Activated T-cell treated with anti-CD3 and anti-CD28 coated beads, Interleukin-2, amount 50 U/mL, for 4 hours (primary cell): ENCODE measurements at regions not wholly inside any gene's neighbourhood (a gene's known extent, or its start where the extent isn't known, plus 50 kb on each side); places are given as distances from the start of the nearest gene placed in this dataset.

Experiments
- ATAC-seq, 2 donors: fragments of 200-7000 bp; cut with Tn5 transposase; one replicate each; pipeline ENCODE4 v1.10.0; 2021
- DNase-seq: peaks from one replicate; pipeline ENCODE4 v3.0.0-alpha.2; 2020
- H3K27me3 Mint-ChIP-seq: one replicate; pipeline ENCODE4 v1.8.0; 2021; ENCODE audit warnings: low read depth, mixed read lengths
- H3K36me3 Mint-ChIP-seq: one replicate; pipeline ENCODE4 v1.8.0; 2022; ENCODE audit warnings: mixed read lengths; ENCODE audit not compliant: insufficient read depth
- H3K4me1 Mint-ChIP-seq: one replicate; pipeline ENCODE4 v1.8.0; 2021; ENCODE audit warnings: low read depth, mixed read lengths
- H3K4me3 Mint-ChIP-seq: one replicate; pipeline ENCODE4 v1.8.0; 2021; ENCODE audit warnings: mild to moderate bottlenecking, moderate library complexity, mixed read lengths
- H3K9me3 Mint-ChIP-seq: one replicate; pipeline ENCODE4 v1.8.0; 2021; ENCODE audit warnings: mixed read lengths

GRCh38 chr18:25813110-25813509 is 277.3 kb downstream of the SS18 start:
- no peak for ATAC-seq
- Mint-ChIP-seq H3K27me3 (no peaks in the 10 kb centered on the region), H3K36me3 (no peaks in the 10 kb centered on the region), H3K9me3 (no peaks in the 10 kb centered on the region), H3K4me1 (peaks cover 11% of the 10 kb centered on the region), H3K4me3 (no peak overlapping the region)
- no peak for DNase-seq

GRCh38 chr18:25810736-25811135 is 279.7 kb downstream of the SS18 start:
- H3K27me3 Mint-ChIP-seq = no peaks in the 10 kb centered on the region
- no peaks in the 10 kb centered on the region for H3K36me3 Mint-ChIP-seq
- ATAC-seq = no peak
- peaks cover 11% of the 10 kb centered on the region for H3K4me1 Mint-ChIP-seq
- no peaks in the 10 kb centered on the region for H3K9me3 Mint-ChIP-seq
- no peak overlapping the region for H3K4me3 Mint-ChIP-seq
- DNase-seq = no peak

DNA sequence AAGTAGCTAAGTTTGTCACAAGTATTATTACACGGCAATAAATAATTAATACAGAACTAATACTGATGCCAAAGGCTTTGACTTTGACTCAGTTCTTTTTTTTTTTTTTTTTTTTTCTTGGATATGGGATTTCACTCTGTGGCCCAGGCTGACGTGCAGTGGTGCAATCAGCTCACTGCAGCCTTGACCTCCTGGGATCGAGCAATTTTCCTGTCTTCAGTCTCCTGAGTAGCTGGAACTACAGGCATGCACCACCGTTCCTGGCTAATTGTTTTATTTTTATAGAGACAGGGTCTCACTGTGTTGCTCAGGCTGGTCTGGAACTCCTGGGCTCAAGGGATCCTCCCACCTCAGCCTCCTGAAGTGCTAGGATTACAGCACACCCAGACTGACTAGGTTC is 284.5 kb downstream of the SS18 start:
- Mint-ChIP-seq H3K27me3 (peaks cover 3% of the 10 kb centered on the region), H3K4me3 (no peak overlapping the region), H3K9me3 (peaks cover 5% of the 10 kb centered on the region), H3K4me1 (no peaks in the 10 kb centered on the region), H3K36me3 (no peaks in the 10 kb centered on the region)
- DNase-seq (no peak), ATAC-seq (no peak)

- H3K4me1 Mint-ChIP-seq = no peaks in the 10 kb centered on the region
- peaks cover 3% of the 10 kb centered on the region for H3K27me3 Mint-ChIP-seq
- peaks cover 5% of the 10 kb centered on the region for H3K9me3 Mint-ChIP-seq
- H3K4me3 Mint-ChIP-seq = no peak overlapping the region
- no peak for DNase-seq
- ATAC-seq = no peak
- H3K36me3 Mint-ChIP-seq = no peaks in the 10 kb centered on the region
These were observed 285.1 kb downstream of the SS18 start for GRCh38 chr18:25805323-25805722.

GRCh38 chr18:25799231-25799630 is 291.2 kb downstream of the SS18 start:
- DNase-seq = no peak
- Mint-ChIP-seq H3K4me3 (no peak overlapping the region), H3K4me1 (no peaks in the 10 kb centered on the region), H3K27me3 (peaks cover 3% of the 10 kb centered on the region), H3K36me3 (no peaks in the 10 kb centered on the region), H3K9me3 (peaks cover 5% of the 10 kb centered on the region)
- no peak for ATAC-seq

- Mint-ChIP-seq H3K4me3 (no peak overlapping the region), H3K36me3 (no peaks in the 10 kb centered on the region), H3K27me3 (peaks cover 3% of the 10 kb centered on the region), H3K9me3 (peaks cover 5% of the 10 kb centered on the region), H3K4me1 (no peaks in the 10 kb centered on the region)
- ATAC-seq = no peak
- DNase-seq = no peak
These were observed 292.4 kb downstream of the SS18 start for GRCh38 chr18:25798046-25798445.

GRCh38 chr18:25795213-25795612 is 295.2 kb downstream of the SS18 start:
- DNase-seq (no peak), ATAC-seq (no peak)
- Mint-ChIP-seq H3K27me3 (no peaks in the 10 kb centered on the region), H3K4me3 (no peak overlapping the region), H3K4me1 (no peaks in the 10 kb centered on the region), H3K36me3 (no peaks in the 10 kb centered on the region), H3K9me3 (peaks cover 3% of the 10 kb centered on the region)

DNA sequence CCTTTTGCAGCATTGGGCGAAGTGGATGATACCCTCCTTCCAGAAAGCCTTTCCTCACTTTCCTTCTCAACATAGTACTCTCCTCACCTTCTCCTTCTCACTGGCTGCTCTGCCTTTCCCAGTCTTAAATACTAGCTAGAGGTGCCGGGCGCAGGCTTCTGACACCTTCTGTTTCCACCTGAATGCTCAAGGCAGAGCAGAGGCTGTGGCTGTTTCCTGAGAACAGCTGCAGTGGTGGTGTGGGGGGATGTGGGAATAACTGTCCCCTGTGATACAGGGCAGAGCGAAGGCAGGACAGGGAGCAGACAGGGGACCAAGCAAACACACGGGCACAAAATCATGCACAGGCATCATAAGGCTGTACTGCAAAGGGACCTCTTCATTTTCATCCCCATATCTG is 303.1 kb downstream of the SS18 start:
- ATAC-seq = no peak
- H3K4me3 Mint-ChIP-seq = no peak overlapping the region
- H3K4me1 Mint-ChIP-seq = no peaks in the 10 kb centered on the region
- H3K9me3 Mint-ChIP-seq = peaks cover 3% of the 10 kb centered on the region
- no peak for DNase-seq
- H3K36me3 Mint-ChIP-seq = no peaks in the 10 kb centered on the region
- no peaks in the 10 kb centered on the region for H3K27me3 Mint-ChIP-seq

DNA sequence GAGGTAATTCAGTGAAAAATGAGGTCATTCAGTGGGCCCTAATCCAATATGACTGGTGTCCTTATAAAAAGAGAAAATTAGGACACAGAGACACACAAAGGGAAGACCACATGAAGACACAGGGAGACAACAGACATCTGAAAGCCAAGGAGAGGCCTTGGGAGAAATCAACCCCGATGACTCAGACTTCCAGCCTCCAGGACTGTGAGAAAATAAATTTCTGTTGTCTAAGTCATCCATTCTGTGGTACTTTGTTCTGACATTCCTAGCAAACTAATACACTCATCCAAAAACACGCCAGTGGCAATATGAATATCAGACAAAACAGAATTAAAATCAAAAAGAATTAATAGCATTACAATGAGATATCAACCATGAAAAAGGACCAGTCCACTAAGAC is 303.7 kb downstream of the SS18 start:
- peaks cover 3% of the 10 kb centered on the region for H3K9me3 Mint-ChIP-seq
- no peaks in the 10 kb centered on the region for H3K27me3 Mint-ChIP-seq
- no peaks in the 10 kb centered on the region for H3K4me1 Mint-ChIP-seq

GRCh38 chr18:25780105-25780504 is 310.3 kb downstream of the SS18 start:
- ATAC-seq (no peak), DNase-seq (no peak)
- no peaks in the 10 kb centered on the region for H3K4me1 Mint-ChIP-seq
- no peaks in the 10 kb centered on the region for H3K27me3 Mint-ChIP-seq
- H3K36me3 Mint-ChIP-seq = no peaks in the 10 kb centered on the region
- H3K4me3 Mint-ChIP-seq = no peak overlapping the region
- H3K9me3 Mint-ChIP-seq = no peaks in the 10 kb centered on the region

More for the DNA sequence above, 303.7 kb downstream of the SS18 start:
- Mint-ChIP-seq H3K36me3 (no peaks in the 10 kb centered on the region), H3K4me3 (no peak overlapping the region)
- DNase-seq = no peak
- ATAC-seq = no peak

DNA sequence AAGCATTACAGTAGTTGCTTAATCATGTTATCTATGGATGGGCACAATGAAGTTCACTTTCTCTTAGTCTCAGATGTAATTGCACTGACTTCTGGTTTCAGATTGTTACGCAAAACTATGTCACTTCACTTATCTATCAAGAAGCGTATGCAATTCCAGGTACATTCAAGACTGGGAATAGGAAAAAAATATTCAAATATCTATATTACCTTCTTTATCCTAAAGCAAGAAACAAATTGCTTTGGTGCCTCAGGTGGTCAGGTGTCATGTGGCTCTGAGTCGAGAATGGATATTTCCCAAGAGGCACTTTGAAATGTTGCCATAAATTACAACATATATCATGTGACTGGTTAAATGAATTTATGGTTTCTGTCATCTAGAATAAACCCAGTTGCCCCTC is 318.6 kb downstream of the SS18 start:
- H3K4me1 Mint-ChIP-seq = no peaks in the 10 kb centered on the region
- H3K27me3 Mint-ChIP-seq = peaks cover 8% of the 10 kb centered on the region
- no peak for ATAC-seq
- no peak for DNase-seq
- H3K36me3 Mint-ChIP-seq = no peaks in the 10 kb centered on the region
- no peaks in the 10 kb centered on the region for H3K9me3 Mint-ChIP-seq
- no peak overlapping the region for H3K4me3 Mint-ChIP-seq

- ATAC-seq = no peak
These were observed 325.6 kb downstream of the SS18 start for GRCh38 chr18:25764777-25765176.

DNA sequence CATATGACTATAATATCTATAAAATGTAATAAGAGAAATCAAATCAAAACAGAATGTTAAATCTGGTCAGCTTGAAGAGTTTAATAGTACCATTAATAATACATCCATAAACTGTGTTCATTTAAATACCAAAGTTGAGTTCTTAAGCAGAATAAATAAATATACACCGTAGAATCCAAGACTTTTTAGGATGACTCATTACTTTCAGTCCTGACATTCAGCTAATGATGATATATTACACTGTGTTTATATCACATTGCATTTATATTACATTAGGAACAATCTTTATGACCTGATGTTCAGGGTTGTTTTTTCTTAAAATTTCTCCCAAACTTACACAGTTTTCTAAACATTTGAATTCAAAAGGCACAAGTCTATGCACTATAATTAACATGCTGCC is 331.3 kb downstream of the SS18 start:
- Mint-ChIP-seq H3K27me3 (no peaks in the 10 kb centered on the region), H3K36me3 (no peaks in the 10 kb centered on the region), H3K9me3 (no peaks in the 10 kb centered on the region), H3K4me1 (no peaks in the 10 kb centered on the region), H3K4me3 (no peak overlapping the region)
- ATAC-seq (no peak), DNase-seq (no peak)

More at GRCh38 chr18:25764777-25765176, 325.6 kb downstream of the SS18 start:
- Mint-ChIP-seq H3K9me3 (no peaks in the 10 kb centered on the region), H3K27me3 (no peaks in the 10 kb centered on the region), H3K4me1 (no peaks in the 10 kb centered on the region), H3K4me3 (no peak overlapping the region), H3K36me3 (no peaks in the 10 kb centered on the region)
- DNase-seq = no peak

DNA sequence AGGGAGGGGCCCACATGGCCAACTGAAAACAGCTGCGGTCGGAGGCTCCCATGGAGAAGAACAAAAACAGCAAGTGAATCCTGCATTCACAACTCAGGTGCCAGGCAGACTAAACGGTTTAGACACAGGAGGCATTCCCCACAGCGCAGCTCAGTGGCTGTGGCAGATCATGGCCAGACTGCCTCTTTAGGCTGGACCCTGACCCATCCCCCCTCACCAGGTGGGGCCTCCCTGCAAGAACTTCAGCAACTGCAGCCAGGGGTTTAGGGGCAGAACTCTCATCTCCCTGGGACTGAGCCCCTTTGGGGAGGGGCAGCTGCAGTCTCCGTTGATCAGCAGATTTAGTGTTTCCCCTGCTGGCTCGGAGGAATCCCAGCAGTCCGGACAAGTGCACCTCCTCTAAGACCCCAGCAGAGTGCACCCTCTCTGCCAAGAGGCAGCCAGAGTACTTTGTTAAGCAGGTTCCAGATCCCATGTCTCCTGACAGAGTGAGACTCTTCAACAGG is 346.7 kb downstream of the SS18 start:
- no peak overlapping the region for H3K4me3 Mint-ChIP-seq
- H3K4me1 Mint-ChIP-seq = no peaks in the 10 kb centered on the region
- H3K9me3 Mint-ChIP-seq = peaks cover 24% of the 10 kb centered on the region
- H3K27me3 Mint-ChIP-seq = peaks cover 6% of the 10 kb centered on the region
- H3K36me3 Mint-ChIP-seq = no peaks in the 10 kb centered on the region
- ATAC-seq = no peak
- no peak for DNase-seq

- Mint-ChIP-seq H3K4me1 (no peaks in the 10 kb centered on the region), H3K36me3 (no peaks in the 10 kb centered on the region), H3K9me3 (no peaks in the 10 kb centered on the region), H3K27me3 (peaks cover 9% of the 10 kb centered on the region), H3K4me3 (no peak overlapping the region)
- no peak for ATAC-seq
- no peak for DNase-seq
These were observed 351.0 kb downstream of the SS18 start for GRCh38 chr18:25739376-25739775.
